ENCODE measurements at regions not wholly inside any gene's neighbourhood (a gene's known extent, or its start where the extent isn't known, plus 50 kb on each side); places are given as distances from the start of the nearest gene placed in this dataset.

GRCh38 chr1:148296511-148296910 is 144.4 kb upstream of the NBPF11 start:
- ATAC-seq (no peak), DNase-seq (no peak)
- Histone ChIP-seq H3K4me1 (no peaks in the 10 kb centered on the region), H3K27me3 (no peaks in the 10 kb centered on the region), H3K9me3 (no peaks in the 10 kb centered on the region), H3K36me3 (no peaks in the 10 kb centered on the region), H3K27ac (no peak overlapping the region), H3K4me3 (no peak overlapping the region)
- in situ Hi-C loops (cut with MboI; ENCODE audit: low sequenced_read_pairs in 4 of 4) (no loop called here), intact Hi-C loops (cut with DNase I; ENCODE audit: low total_unique reads) (no loop called here)
- TF ChIP-seq CTCF (IDR thresholded peaks at IDR 0.05 in 4 of 5, conservative IDR thresholded peaks at IDR 0.05 in 1 of 5) (no peak), POLR2A (IDR thresholded peaks at IDR 0.05) (no peak)

GRCh38 chr1:148294116-148294807 is 142.2 kb upstream of the NBPF11 start:
- no peaks in the 10 kb centered on the region for H3K36me3 ChIP-seq
- H3K9me3 ChIP-seq: no peaks in the 10 kb centered on the region
- intact Hi-C loops (cut with DNase I; ENCODE audit: low total_unique reads) (no loop called here), in situ Hi-C loops (cut with MboI; ENCODE audit: low sequenced_read_pairs in 4 of 4) (no loop called here)
- no peak overlapping the region for H3K4me3 ChIP-seq
- no peaks in the 10 kb centered on the region for H3K27me3 ChIP-seq
- H3K4me1 ChIP-seq: no peaks in the 10 kb centered on the region
- no peak overlapping the region for H3K27ac ChIP-seq
- DNase-seq: no peak
- TF ChIP-seq POLR2A (IDR thresholded peaks at IDR 0.05) (no peak), CTCF (IDR thresholded peaks at IDR 0.05 in 4 of 5, conservative IDR thresholded peaks at IDR 0.05 in 1 of 5) (no peak)
- no peak for ATAC-seq

GRCh38 chr1:148293651-148294050 is 141.6 kb upstream of the NBPF11 start:
- Histone ChIP-seq H3K9me3 (no peaks in the 10 kb centered on the region), H3K4me3 (no peak overlapping the region), H3K4me1 (no peaks in the 10 kb centered on the region), H3K27ac (no peak overlapping the region), H3K36me3 (no peaks in the 10 kb centered on the region), H3K27me3 (no peaks in the 10 kb centered on the region)
- TF ChIP-seq POLR2A (IDR thresholded peaks at IDR 0.05) (no peak), CTCF (IDR thresholded peaks at IDR 0.05 in 4 of 5, conservative IDR thresholded peaks at IDR 0.05 in 1 of 5) (no peak)
- DNase-seq (no peak), ATAC-seq (no peak)
- in situ Hi-C loops (cut with MboI; ENCODE audit: low sequenced_read_pairs in 4 of 4) (no loop called here), intact Hi-C loops (cut with DNase I; ENCODE audit: low total_unique reads) (no loop called here)

GRCh38 chr1:148292915-148293314 is 140.8 kb upstream of the NBPF11 start:
- Histone ChIP-seq H3K4me3 (no peak overlapping the region), H3K27ac (no peak overlapping the region), H3K9me3 (no peaks in the 10 kb centered on the region), H3K4me1 (no peaks in the 10 kb centered on the region), H3K27me3 (no peaks in the 10 kb centered on the region), H3K36me3 (no peaks in the 10 kb centered on the region)
- in situ Hi-C loops (cut with MboI; ENCODE audit: low sequenced_read_pairs in 4 of 4): no loop called here
- intact Hi-C loops (cut with DNase I; ENCODE audit: low total_unique reads): no loop called here
- TF ChIP-seq CTCF (IDR thresholded peaks at IDR 0.05 in 4 of 5, conservative IDR thresholded peaks at IDR 0.05 in 1 of 5) (no peak), POLR2A (IDR thresholded peaks at IDR 0.05) (no peak)
- DNase-seq (no peak), ATAC-seq (no peak)

- DNase-seq (no peak), ATAC-seq (no peak)
- Histone ChIP-seq H3K9me3 (no peaks in the 10 kb centered on the region), H3K4me3 (no peak overlapping the region), H3K27me3 (no peaks in the 10 kb centered on the region), H3K4me1 (no peaks in the 10 kb centered on the region), H3K27ac (no peak overlapping the region), H3K36me3 (no peaks in the 10 kb centered on the region)
- intact Hi-C loops (cut with DNase I; ENCODE audit: low total_unique reads) (no loop called here), in situ Hi-C loops (cut with MboI; ENCODE audit: low sequenced_read_pairs in 4 of 4) (no loop called here)
- TF ChIP-seq CTCF (IDR thresholded peaks at IDR 0.05 in 4 of 5, conservative IDR thresholded peaks at IDR 0.05 in 1 of 5) (no peak), POLR2A (IDR thresholded peaks at IDR 0.05) (no peak)
Observed at GRCh38 chr1:148290881-148291280, 138.8 kb upstream of the NBPF11 start.
